Liver (tissue), 8 donors: ENCODE measurements at regions not wholly inside any gene's neighbourhood (a gene's known extent, or its start where the extent isn't known, plus 50 kb on each side); places are given as distances from the start of the nearest gene placed in this dataset.

Experiments
- DNase-seq: peaks from one replicate; pipeline ENCODE4 v3.0.0-alpha.2; 2017; ENCODE audit warnings: low spot score
- H3K27ac ChIP-seq, 2 donors: one replicate each; pipeline ENCODE4 v1.7.0; 2013; ENCODE audit warnings: inconsistent platforms in 2 of 2, low read length in 2 of 2, control low read depth in 1 of 2, low read depth in 1 of 2, mild to moderate bottlenecking in 1 of 2
- H3K27me3 ChIP-seq, 4 donors: one replicate each; pipeline versions ENCODE4 v1.6.1 to v1.7.0; 2013; ENCODE audit warnings: low read length in 3 of 4, inconsistent platforms in 1 of 4, mild to moderate bottlenecking in 1 of 4, moderate library complexity in 1 of 4; ENCODE audit not compliant: control insufficient read depth in 4 of 4, insufficient read depth in 4 of 4
- H3K36me3 ChIP-seq, 4 donors: one replicate each; pipeline versions ENCODE4 v1.6.1 to v1.7.0; 2013; ENCODE audit warnings: low read length in 3 of 4, mild to moderate bottlenecking in 3 of 4, low read depth in 1 of 4, moderate library complexity in 1 of 4; ENCODE audit not compliant: control insufficient read depth in 4 of 4, insufficient read depth in 3 of 4
- H3K4me1 ChIP-seq, 4 donors: one replicate each; pipeline versions ENCODE4 v1.6.1 to v1.7.0; 2013; ENCODE audit warnings: low read length in 3 of 4, mild to moderate bottlenecking in 3 of 4, moderate library complexity in 1 of 4; ENCODE audit not compliant: control insufficient read depth in 4 of 4, insufficient read depth in 4 of 4
- H3K4me3 ChIP-seq, 3 donors: one replicate each; pipeline versions ENCODE4 v1.6.1 to v1.7.0; 2013; ENCODE audit warnings: low read length in 3 of 3, control low read depth in 1 of 3, low read depth in 1 of 3, mild to moderate bottlenecking in 1 of 3
- H3K9ac ChIP-seq, 2 donors: one replicate each; pipeline ENCODE4 v1.7.0; 2013; ENCODE audit warnings: low read length in 2 of 2, mild to moderate bottlenecking in 2 of 2, moderate library complexity in 2 of 2, control low read depth in 1 of 2, low read depth in 1 of 2
- H3K9me3 ChIP-seq, 4 donors: one replicate each; pipeline versions ENCODE4 v1.6.1 to v1.7.0; 2013; ENCODE audit warnings: low read length in 3 of 4; ENCODE audit not compliant: control insufficient read depth in 4 of 4
- EGR1 ChIP-seq, 2 donors: IDR thresholded peaks; 2 replicates each; pipeline ENCODE4 v1.6.1; 2016 to 2018; ENCODE audit warnings: antibody characterized with exemption in 2 of 2, low read depth in 2 of 2
- FOXA1 ChIP-seq: IDR thresholded peaks from 2 replicates; pipeline ENCODE4 v1.6.1; 2016; ENCODE audit warnings: antibody characterized with exemption
- FOXA2 ChIP-seq: IDR thresholded peaks from 2 replicates; pipeline ENCODE4 v1.6.1; 2016; ENCODE audit warnings: antibody characterized with exemption
- GABPA ChIP-seq, 2 donors: IDR thresholded peaks in 1 of 2; conservative IDR thresholded peaks in 1 of 2; 2 replicates each; pipeline ENCODE4 v1.6.1; 2016; ENCODE audit warnings: antibody characterized with exemption in 2 of 2, mild to moderate bottlenecking in 1 of 2, moderate library complexity in 1 of 2
- HNF4A ChIP-seq, 2 donors: conservative IDR thresholded peaks; 2 replicates each; pipeline ENCODE4 v1.6.1; 2016; ENCODE audit warnings: antibody characterized with exemption in 2 of 2, mild to moderate bottlenecking in 2 of 2
- HNF4G ChIP-seq: IDR thresholded peaks from 2 replicates; pipeline ENCODE4 v1.6.1; 2016; ENCODE audit warnings: antibody characterized with exemption
- NR2F2 ChIP-seq: IDR thresholded peaks from 2 replicates; pipeline ENCODE4 v1.6.1; 2016; ENCODE audit warnings: antibody characterized with exemption
- RXRA ChIP-seq, 2 donors: IDR thresholded peaks; 2 replicates each; pipeline ENCODE4 v1.6.1; 2017 to 2018; ENCODE audit warnings: antibody characterized with exemption in 2 of 2, mild to moderate bottlenecking in 1 of 2
- SP1 ChIP-seq: IDR thresholded peaks from 2 replicates; pipeline ENCODE4 v1.6.1; 2018; ENCODE audit warnings: antibody characterized with exemption, mild to moderate bottlenecking
- TAF1 ChIP-seq: conservative IDR thresholded peaks from 2 replicates; pipeline ENCODE4 v1.6.1; 2016; ENCODE audit warnings: antibody characterized with exemption, mild to moderate bottlenecking
- YY1 ChIP-seq: IDR thresholded peaks from 2 replicates; pipeline ENCODE4 v1.6.1; 2016; ENCODE audit warnings: antibody characterized with exemption, mild to moderate bottlenecking
- WGBS: extraction: QIAGEN DNeasy Blood & Tissue Kit; methylation state at CpG from one replicate; pipeline ENCODE4 v1.1.7; 2013; 5-methylcytosine and 5-hydroxymethylcytosine counted together
- TF ChIP-seq, protein P1 (sequence below): IDR thresholded peaks from 2 replicates; pipeline ENCODE4 v1.6.1; 2016; ENCODE audit warnings: antibody characterized with exemption
- TF ChIP-seq, protein P2 (sequence below): IDR thresholded peaks from 2 replicates; pipeline ENCODE4 v1.6.1; 2016; ENCODE audit warnings: antibody characterized with exemption
- TF ChIP-seq, protein P3 (sequence below): IDR thresholded peaks from 2 replicates; pipeline ENCODE4 v1.6.1; 2016; ENCODE audit warnings: antibody characterized with exemption, mild to moderate bottlenecking
- TF ChIP-seq, protein P4 (sequence below): IDR thresholded peaks from 2 replicates; pipeline ENCODE4 v1.6.1; 2016; ENCODE audit warnings: antibody characterized with exemption
- TF ChIP-seq, protein P5 (sequence below): fragments of 150-350 bp; IDR thresholded peaks from 2 replicates; pipeline ENCODE4 v1.5.1; 2017; ENCODE audit warnings: improper control_type of control experiment, low read depth, low read length; ENCODE audit not compliant: missing input control
- donor health status: healthy.
- donor health status: healthy.
- donor health status: healthy.
- donor health status: healthy.
- donor health status: healthy.

DNA sequence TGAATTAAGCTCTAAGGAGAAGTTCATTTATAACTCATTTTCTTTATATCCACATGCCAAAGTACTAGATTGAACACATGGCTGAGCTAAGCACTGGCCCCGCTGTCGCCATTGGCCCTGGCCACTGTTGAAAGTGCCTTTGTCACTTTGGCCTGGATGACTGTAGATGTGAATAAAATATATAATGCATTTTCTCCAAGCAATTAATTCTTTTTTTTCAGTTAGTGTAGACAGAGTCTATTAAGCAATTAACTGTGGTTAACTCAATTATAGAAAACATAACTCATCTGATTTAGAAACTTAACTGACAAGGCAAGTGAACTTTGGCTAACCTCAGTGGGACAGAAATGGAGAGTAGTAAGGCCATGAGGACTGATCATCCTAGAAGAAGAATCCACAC, 965.6 kb downstream of the EFNB2 start:
- Histone ChIP-seq H3K4me3 (no peak overlapping the region), H3K4me1 (no peaks in the 10 kb centered on the region), H3K9me3 (peaks cover 0 to under 1% (median 0%) of the 10 kb centered on the region in 4 donors), H3K27me3 (no peaks in the 10 kb centered on the region), H3K9ac (no peak overlapping the region), H3K27ac (no peak overlapping the region), H3K36me3 (no peaks in the 10 kb centered on the region)
- DNase-seq, result no peak
- WGBS, result 95% methylated on average over 2 of the region's 2 CpGs
- TF ChIP-seq, protein P1, sequence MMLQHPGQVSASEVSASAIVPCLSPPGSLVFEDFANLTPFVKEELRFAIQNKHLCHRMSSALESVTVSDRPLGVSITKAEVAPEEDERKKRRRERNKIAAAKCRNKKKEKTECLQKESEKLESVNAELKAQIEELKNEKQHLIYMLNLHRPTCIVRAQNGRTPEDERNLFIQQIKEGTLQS, result no peak
- TF ChIP-seq, protein P2, sequence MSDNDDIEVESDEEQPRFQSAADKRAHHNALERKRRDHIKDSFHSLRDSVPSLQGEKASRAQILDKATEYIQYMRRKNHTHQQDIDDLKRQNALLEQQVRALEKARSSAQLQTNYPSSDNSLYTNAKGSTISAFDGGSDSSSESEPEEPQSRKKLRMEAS, result no peak
- TF ChIP-seq FOXA1 (no peak), TAF1 (no peak), RXRA (IDR thresholded peaks at IDR 0.05) (no peak), FOXA2 (no peak), SP1 (no peak), HNF4G (no peak), HNF4A (conservative IDR thresholded peaks at IDR 0.05) (no peak), NR2F2 (no peak), YY1 (no peak), GABPA (IDR thresholded peaks at IDR 0.05 in 1 of 2, conservative IDR thresholded peaks at IDR 0.05 in 1 of 2) (no peak), EGR1 (IDR thresholded peaks at IDR 0.05; ENCODE audit: low read depth in 2 of 2) (no peak)
- TF ChIP-seq, protein P3, sequence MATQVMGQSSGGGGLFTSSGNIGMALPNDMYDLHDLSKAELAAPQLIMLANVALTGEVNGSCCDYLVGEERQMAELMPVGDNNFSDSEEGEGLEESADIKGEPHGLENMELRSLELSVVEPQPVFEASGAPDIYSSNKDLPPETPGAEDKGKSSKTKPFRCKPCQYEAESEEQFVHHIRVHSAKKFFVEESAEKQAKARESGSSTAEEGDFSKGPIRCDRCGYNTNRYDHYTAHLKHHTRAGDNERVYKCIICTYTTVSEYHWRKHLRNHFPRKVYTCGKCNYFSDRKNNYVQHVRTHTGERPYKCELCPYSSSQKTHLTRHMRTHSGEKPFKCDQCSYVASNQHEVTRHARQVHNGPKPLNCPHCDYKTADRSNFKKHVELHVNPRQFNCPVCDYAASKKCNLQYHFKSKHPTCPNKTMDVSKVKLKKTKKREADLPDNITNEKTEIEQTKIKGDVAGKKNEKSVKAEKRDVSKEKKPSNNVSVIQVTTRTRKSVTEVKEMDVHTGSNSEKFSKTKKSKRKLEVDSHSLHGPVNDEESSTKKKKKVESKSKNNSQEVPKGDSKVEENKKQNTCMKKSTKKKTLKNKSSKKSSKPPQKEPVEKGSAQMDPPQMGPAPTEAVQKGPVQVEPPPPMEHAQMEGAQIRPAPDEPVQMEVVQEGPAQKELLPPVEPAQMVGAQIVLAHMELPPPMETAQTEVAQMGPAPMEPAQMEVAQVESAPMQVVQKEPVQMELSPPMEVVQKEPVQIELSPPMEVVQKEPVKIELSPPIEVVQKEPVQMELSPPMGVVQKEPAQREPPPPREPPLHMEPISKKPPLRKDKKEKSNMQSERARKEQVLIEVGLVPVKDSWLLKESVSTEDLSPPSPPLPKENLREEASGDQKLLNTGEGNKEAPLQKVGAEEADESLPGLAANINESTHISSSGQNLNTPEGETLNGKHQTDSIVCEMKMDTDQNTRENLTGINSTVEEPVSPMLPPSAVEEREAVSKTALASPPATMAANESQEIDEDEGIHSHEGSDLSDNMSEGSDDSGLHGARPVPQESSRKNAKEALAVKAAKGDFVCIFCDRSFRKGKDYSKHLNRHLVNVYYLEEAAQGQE, result no peak
- TF ChIP-seq, protein P4, sequence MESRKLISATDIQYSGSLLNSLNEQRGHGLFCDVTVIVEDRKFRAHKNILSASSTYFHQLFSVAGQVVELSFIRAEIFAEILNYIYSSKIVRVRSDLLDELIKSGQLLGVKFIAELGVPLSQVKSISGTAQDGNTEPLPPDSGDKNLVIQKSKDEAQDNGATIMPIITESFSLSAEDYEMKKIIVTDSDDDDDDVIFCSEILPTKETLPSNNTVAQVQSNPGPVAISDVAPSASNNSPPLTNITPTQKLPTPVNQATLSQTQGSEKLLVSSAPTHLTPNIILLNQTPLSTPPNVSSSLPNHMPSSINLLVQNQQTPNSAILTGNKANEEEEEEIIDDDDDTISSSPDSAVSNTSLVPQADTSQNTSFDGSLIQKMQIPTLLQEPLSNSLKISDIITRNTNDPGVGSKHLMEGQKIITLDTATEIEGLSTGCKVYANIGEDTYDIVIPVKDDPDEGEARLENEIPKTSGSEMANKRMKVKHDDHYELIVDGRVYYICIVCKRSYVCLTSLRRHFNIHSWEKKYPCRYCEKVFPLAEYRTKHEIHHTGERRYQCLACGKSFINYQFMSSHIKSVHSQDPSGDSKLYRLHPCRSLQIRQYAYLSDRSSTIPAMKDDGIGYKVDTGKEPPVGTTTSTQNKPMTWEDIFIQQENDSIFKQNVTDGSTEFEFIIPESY, result no peak
- TF ChIP-seq, protein P5, sequence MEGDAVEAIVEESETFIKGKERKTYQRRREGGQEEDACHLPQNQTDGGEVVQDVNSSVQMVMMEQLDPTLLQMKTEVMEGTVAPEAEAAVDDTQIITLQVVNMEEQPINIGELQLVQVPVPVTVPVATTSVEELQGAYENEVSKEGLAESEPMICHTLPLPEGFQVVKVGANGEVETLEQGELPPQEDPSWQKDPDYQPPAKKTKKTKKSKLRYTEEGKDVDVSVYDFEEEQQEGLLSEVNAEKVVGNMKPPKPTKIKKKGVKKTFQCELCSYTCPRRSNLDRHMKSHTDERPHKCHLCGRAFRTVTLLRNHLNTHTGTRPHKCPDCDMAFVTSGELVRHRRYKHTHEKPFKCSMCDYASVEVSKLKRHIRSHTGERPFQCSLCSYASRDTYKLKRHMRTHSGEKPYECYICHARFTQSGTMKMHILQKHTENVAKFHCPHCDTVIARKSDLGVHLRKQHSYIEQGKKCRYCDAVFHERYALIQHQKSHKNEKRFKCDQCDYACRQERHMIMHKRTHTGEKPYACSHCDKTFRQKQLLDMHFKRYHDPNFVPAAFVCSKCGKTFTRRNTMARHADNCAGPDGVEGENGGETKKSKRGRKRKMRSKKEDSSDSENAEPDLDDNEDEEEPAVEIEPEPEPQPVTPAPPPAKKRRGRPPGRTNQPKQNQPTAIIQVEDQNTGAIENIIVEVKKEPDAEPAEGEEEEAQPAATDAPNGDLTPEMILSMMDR, result no peak

DNA sequence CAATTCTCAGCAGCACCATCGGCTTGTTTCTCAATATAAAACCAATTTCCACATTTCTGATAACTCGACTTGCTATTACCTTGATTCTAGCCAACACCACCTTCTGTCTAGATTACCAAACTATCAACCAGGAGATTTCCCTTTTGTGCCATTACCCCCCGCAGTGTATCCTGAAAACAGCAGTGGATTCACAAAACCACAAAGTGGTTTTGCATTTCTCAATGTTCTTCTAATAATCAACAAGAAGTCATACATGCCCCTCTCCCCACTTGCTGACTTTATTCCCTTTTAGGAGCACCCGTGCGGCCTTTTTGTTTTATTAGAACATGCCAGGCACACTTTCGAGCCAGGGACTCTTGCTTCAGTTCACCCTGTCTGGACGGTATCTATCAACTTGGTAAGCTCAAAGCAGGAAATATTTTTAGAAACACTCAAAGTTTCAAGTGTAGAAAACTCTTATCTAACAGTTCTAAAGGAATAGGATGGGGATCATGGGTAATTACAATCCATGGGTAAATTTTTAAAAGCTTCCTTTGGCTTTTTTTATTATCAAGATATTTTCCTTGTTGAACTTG, 967.4 kb downstream of the EFNB2 start:
- TF ChIP-seq GABPA (IDR thresholded peaks at IDR 0.05 in 1 of 2, conservative IDR thresholded peaks at IDR 0.05 in 1 of 2), result no peak
- TF ChIP-seq, protein P5, result no peak
- TF ChIP-seq FOXA2, result no peak
- TF ChIP-seq SP1, result no peak
- no peak for TF ChIP-seq NR2F2
- no peak overlapping the region for H3K9ac ChIP-seq
- no peaks in the 10 kb centered on the region for H3K9me3 ChIP-seq
- no peak overlapping the region for H3K4me3 ChIP-seq
- no peak for DNase-seq
- H3K27me3 ChIP-seq, result no peaks in the 10 kb centered on the region
- 78% methylated on average over 7 of the region's 7 CpGs for WGBS
- no peaks in the 10 kb centered on the region for H3K4me1 ChIP-seq
- no peak overlapping the region for H3K27ac ChIP-seq
- no peaks in the 10 kb centered on the region for H3K36me3 ChIP-seq
